ENCODE measurements at regions not wholly inside any gene's neighbourhood (a gene's known extent, or its start where the extent isn't known, plus 50 kb on each side); places are given as distances from the start of the nearest gene placed in this dataset.
A peak's percentile ranks its signal among the peaks of the same experiment; 100 is the strongest.

DNA sequence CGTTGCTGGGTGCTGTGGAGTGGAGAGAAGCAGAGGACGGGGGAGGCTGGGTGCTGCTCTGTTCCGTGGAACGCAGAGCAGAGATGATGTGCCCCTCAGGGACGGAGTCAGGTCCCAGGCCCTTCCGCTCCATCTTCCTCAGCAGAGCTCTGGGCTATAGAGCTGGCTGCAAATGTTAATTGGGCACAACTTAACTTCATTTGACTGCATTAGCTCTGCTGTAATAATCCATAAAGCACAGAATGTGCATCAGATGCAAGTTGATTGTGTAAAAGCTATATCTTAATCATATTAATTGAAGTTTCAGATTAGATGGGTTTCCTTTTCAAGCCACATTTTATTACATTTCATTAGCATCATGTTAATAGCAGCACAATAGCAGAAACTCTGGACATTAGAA is 212.6 kb downstream of the ABCC12 start:
- H3K9me3 ChIP-seq, result no peaks in the 10 kb centered on the region
- H3K27me3 ChIP-seq (ENCODE audit: low read depth), result no peaks in the 10 kb centered on the region
- H3K36me3 ChIP-seq, result no peaks in the 10 kb centered on the region
- no peak overlapping the region for H3K27ac ChIP-seq
- DNase-seq (no peak), ATAC-seq (no peak)
- H3K4me3 ChIP-seq, result no peak overlapping the region
- TF ChIP-seq, protein P1, sequence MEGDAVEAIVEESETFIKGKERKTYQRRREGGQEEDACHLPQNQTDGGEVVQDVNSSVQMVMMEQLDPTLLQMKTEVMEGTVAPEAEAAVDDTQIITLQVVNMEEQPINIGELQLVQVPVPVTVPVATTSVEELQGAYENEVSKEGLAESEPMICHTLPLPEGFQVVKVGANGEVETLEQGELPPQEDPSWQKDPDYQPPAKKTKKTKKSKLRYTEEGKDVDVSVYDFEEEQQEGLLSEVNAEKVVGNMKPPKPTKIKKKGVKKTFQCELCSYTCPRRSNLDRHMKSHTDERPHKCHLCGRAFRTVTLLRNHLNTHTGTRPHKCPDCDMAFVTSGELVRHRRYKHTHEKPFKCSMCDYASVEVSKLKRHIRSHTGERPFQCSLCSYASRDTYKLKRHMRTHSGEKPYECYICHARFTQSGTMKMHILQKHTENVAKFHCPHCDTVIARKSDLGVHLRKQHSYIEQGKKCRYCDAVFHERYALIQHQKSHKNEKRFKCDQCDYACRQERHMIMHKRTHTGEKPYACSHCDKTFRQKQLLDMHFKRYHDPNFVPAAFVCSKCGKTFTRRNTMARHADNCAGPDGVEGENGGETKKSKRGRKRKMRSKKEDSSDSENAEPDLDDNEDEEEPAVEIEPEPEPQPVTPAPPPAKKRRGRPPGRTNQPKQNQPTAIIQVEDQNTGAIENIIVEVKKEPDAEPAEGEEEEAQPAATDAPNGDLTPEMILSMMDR (IDR thresholded peaks at IDR 0.05), result no peak
- H3K4me1 ChIP-seq, result no peaks in the 10 kb centered on the region
- intact Hi-C loops (cut with DNase I), result no loop called here

DNA sequence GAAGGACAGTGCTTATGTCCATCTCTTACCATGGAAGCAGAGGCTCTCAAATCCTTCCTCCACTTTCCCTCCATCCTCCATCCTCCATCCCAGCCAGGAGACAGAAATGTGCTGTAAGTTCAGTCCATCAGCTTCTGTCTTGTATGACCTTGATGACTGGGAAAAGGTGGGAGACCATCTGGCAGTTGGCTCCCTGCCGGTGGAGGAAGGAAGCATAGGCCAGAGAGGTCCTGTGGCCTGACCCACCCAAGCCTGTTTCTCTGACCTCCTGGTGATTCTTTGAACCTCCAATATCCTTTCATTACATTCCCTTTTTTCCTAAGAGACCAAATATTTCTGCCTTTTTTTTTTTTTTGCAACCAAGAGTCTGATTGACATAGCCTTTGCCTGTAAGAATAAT is 215.3 kb downstream of the ABCC12 start:
- Histone ChIP-seq H3K36me3 (no peaks in the 10 kb centered on the region), H3K9me3 (no peaks in the 10 kb centered on the region), H3K27me3 (ENCODE audit: low read depth) (no peaks in the 10 kb centered on the region), H3K27ac (no peak overlapping the region), H3K4me3 (no peak overlapping the region), H3K4me1 (no peaks in the 10 kb centered on the region)
- intact Hi-C loops (cut with DNase I), result no loop called here
- TF ChIP-seq, protein P1 (IDR thresholded peaks at IDR 0.05), result no peak
- DNase-seq (no peak), ATAC-seq (no peak)

DNA sequence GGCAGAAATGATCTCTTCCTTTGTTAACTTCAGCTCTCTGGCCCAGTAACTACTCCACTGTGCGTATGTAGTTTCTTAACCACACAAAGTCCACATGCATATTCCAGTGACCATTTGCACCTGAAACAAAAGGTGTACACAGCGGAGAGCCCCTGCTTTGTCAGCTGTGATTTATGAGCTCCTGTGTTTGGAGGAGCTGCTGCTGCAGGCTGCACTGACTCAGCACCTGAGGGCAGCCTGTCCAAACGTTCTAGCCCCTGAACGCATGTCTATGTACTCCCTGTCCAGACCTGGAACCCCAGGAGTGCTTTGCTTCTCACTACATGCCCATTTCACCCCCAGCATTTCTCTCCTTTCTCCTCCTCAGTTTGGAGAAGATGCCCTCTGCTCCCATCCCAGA is 216.1 kb downstream of the ABCC12 start:
- no peaks in the 10 kb centered on the region for H3K4me1 ChIP-seq
- ATAC-seq (no peak), DNase-seq (no peak)
- H3K4me3 ChIP-seq, result no peak overlapping the region
- TF ChIP-seq, protein P1 (IDR thresholded peaks at IDR 0.05), result no peak
- intact Hi-C loops (cut with DNase I), result no loop called here
- H3K27ac ChIP-seq, result no peak overlapping the region
- no peaks in the 10 kb centered on the region for H3K36me3 ChIP-seq
- H3K9me3 ChIP-seq, result no peaks in the 10 kb centered on the region
- no peaks in the 10 kb centered on the region for H3K27me3 ChIP-seq (ENCODE audit: low read depth)

GRCh38 chr16:47938272-47938671 is 217.5 kb downstream of the ABCC12 start:
- no peak for DNase-seq
- Histone ChIP-seq H3K4me3 (no peak overlapping the region), H3K9me3 (no peaks in the 10 kb centered on the region), H3K36me3 (no peaks in the 10 kb centered on the region), H3K27ac (no peak overlapping the region), H3K27me3 (ENCODE audit: low read depth) (no peaks in the 10 kb centered on the region), H3K4me1 (no peaks in the 10 kb centered on the region)
- TF ChIP-seq, protein P1 (IDR thresholded peaks at IDR 0.05), result no peak
- intact Hi-C loops (cut with DNase I), result no loop called here
- no peak for ATAC-seq

GRCh38 chr16:47928008-47928407 is 227.8 kb downstream of the ABCC12 start:
- TF ChIP-seq, protein P1 (IDR thresholded peaks at IDR 0.05), result no peak
- Histone ChIP-seq H3K36me3 (no peaks in the 10 kb centered on the region), H3K27ac (no peak overlapping the region), H3K4me1 (no peaks in the 10 kb centered on the region), H3K4me3 (no peak overlapping the region), H3K9me3 (no peaks in the 10 kb centered on the region), H3K27me3 (ENCODE audit: low read depth) (no peaks in the 10 kb centered on the region)
- intact Hi-C loops (cut with DNase I), result no loop called here
- ATAC-seq (no peak), DNase-seq (no peak)

- no peaks in the 10 kb centered on the region for H3K4me1 ChIP-seq
- H3K9me3 ChIP-seq, result no peaks in the 10 kb centered on the region
- intact Hi-C loops (cut with DNase I), result no loop called here
- H3K4me3 ChIP-seq, result no peak overlapping the region
- H3K27ac ChIP-seq, result peak overlapping the region; percentile 14
- no peaks in the 10 kb centered on the region for H3K36me3 ChIP-seq
- H3K27me3 ChIP-seq (ENCODE audit: low read depth), result no peaks in the 10 kb centered on the region
- peak; percentile 46 to 60 for ATAC-seq
- no peak for DNase-seq
- TF ChIP-seq, protein P1 (IDR thresholded peaks at IDR 0.05), result no peak
Observed at GRCh38 chr16:47927330-47927729, 228.5 kb downstream of the ABCC12 start.
